G401 (cell line): ENCODE measurements at regions not wholly inside any gene's neighbourhood (a gene's known extent, or its start where the extent isn't known, plus 50 kb on each side); places are given as distances from the start of the nearest gene placed in this dataset.

ENCODE experiments used
- DNase-seq: peaks from one replicate; pipeline ENCODE4 v3.0.0-alpha.2; 2015; ENCODE audit warnings: low spot score
- in situ Hi-C: cut with HindIII; loops from 2 replicates; pipeline ENCODE4 v1.10.0; 2016; ENCODE audit warnings: low sequenced_read_pairs, mixed read lengths

DNA sequence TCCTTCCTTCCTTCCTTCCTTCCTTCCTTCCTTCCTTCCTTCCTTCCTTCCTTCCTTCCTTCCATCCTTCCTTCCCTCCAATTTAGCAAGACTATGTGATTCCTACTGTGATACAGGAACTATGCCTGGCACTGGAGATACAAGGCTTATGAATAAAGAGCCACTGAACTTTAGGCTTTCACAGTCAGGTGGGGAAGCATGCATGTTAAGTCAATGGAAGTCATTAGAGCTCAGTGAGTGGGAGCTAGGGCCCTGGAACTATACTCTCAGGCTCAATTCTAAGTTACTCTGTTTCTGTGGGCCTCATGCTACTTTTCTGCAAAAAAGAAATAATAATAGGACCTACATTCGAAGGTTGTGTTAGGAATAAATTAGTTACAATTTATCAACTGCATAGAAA is 527.6 kb upstream of the ZEB2 start:
- in situ Hi-C loops = no loop called here
- no peak for DNase-seq

DNA sequence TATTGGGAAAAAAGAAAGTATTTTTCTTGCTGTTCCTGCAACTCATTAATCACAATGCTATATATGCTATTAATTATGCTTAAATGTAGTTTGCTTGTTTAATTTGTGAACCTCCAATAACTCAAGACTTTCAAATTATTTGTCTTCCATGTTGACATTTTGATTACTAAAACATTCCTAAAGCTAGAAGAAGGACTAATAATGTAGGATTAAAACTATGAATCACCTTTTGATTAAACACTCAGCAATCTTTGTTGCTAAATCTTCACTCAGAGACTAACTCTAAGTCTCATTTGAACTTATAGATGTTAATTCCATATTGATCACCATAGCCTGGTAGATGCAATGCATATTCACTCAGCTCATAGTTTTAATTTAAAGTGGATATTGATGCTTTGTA is 524.6 kb upstream of the ZEB2 start:
- in situ Hi-C loops = no loop called here

DNA sequence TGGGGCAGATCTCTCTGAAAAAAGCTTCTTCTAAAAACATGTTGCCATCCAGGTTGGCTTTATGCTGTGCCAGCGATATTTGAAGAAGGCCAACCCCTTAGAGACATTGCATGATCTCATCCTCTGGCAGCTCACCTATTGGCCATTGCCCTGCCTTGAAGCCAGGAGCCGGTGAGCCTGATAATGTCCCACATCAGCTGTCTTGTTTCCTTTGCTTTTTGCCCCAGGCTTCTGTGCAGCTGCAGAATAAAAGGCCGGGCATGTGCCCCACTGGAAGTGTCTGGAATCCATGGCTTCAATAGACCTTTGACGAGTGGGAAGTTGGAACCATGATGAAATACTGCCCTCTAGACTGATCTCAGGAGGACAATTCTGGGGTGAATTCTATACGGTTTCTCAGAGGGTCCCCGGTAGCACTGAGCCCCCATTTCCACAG is 523.5 kb upstream of the ZEB2 start:
- DNase-seq = no peak
- in situ Hi-C loops = no loop called here

More for the DNA sequence above, 524.6 kb upstream of the ZEB2 start:
- no peak for DNase-seq

DNA sequence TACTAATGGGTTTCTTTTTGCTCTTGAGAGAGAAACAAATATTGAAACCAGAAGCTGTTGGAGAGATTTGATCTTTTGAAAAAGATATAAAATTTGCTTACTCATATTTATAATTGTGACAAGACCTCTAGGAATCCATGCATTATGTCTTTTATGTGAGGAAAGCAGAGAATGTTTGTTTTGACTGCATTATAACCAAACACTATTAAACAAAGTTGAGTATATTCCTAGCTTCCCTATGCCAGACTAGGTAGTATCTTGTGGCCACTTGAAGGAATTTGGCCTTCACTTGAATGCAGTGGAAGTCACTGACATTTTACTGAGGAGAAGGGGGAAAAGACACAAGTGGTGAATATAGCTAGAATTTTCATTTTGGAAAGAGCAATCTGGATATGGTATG is 521.8 kb upstream of the ZEB2 start:
- DNase-seq = no peak
- in situ Hi-C loops = no loop called here

DNA sequence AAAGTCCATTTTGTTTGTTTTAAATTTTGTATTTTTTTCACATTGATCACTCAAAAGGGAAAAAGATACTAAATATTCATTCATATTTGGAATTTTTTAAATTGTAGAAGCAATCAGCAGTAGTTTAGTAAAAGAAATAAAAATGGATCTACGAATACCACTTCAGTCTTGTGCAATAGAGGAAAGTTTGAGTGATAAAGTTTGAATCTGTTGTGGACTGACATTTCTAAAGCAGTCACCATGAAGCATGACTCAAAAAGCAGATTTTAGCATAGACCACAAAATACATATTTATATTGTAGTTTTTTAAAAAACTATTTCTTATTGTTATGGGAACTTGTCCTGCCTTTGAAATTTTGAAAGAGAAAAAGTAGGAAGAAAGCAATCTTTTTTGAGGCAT is 520.5 kb upstream of the ZEB2 start:
- in situ Hi-C loops = no loop called here

DNA sequence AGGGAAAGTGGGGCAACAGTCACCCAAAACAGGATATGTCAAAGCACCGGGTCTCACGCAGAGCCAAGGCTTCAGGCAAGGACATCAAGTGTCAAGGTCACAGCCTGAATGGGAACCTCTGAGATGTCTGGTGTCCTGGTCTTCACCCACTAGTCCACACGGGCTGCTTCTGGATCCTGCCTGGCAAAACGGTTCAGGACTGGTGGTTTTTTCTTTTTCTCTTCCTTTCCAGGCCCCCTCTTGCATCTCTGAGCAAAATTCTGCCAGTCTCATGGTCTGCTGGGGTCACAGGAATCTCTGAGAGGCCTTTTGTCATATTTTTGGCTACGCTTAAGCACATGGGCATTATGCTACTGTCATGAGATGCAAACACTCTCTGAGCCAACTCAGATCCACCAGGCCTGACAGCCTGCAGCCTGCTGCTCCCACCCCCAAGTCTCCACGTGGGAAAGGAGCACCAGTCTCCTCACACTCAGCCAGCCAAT is 518.2 kb upstream of the ZEB2 start:
- in situ Hi-C loops = no loop called here
- DNase-seq = no peak

More for the DNA sequence above, 520.5 kb upstream of the ZEB2 start:
- DNase-seq = no peak

DNA sequence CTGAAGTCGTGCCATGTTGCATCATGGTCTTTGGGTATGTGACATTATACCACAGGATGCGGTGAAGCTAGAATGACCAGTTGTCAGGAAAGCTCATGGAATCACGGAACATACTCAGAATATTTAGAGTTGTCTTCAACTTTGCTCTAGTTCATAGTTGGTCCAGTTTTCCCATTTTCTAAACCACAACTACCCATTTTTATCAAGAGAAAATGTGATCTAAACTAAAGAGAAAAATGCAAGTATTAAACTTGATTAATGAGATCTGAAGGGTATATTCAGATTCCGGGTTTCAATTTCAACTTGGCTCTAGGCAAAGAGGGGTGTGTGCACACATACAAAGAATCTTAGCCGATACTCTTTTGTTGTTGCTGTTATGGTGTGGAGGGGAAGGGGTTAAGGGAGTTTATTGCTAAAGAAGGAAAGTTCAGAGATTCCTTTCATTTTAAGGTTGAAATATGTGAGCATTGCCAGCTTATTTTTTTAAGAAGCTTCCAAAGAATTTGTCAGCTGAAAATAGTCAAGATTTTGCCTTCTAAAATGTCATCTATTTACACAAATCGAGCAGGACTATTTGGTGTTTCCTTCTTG is 516.6 kb upstream of the ZEB2 start:
- DNase-seq = no peak
- in situ Hi-C loops = no loop called here

DNA sequence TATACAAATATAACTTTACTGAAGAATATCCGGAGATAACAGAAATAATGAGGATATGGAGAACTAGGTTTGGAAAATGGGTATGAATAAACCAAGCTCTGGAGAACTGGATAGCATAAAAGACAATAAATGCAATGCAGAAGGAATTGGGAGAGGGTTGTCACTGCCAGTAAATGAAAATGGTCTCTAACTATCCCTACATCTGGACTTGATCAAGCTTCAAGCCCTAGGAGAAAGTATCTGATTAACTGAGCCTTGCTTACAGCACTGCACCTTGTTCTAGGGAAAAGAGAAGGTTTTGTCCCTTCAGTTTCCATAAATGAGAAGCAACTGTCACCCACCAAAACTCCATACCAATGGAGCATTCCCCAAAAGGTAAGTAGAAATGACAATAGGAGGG is 514.6 kb upstream of the ZEB2 start:
- no peak for DNase-seq
- in situ Hi-C loops = no loop called here

DNA sequence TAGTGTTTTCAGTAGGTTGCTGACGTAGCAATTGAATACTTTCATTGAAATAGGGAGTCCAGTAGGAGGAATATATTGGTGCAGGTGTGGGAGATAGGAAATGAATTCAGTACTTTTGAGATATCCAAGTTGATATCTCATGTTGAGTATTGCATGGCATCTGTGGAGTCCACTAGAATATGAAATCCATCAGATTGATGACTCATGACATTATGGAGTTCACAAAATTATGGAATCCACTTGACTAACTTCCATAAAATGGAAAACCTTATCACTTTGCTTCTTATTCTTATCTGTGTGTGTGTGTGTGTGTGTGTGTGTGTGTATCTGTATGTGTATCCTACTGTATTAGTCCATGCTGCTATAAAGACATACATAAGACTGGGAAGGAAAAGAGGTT is 513.5 kb upstream of the ZEB2 start:
- DNase-seq = no peak
- in situ Hi-C loops = no loop called here

DNA sequence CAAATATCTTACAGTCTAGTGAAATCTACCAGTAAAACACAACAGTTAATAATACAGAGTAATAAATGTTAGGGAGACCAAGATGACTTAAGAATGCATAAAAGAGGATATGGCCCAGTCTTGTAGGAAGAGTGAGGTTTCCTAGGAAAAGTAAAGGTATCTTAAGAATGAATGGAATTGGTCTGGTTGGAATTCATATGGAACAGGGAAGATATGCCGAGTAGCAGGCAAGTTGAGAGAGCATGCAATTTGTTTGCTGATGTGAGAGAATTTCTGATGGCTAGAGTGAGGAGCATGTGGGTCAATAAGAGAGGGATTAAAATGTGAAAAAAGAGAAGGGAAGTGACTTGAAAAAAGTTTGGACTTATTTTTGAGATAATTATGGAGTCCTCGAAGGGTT is 512.9 kb upstream of the ZEB2 start:
- DNase-seq = no peak
- in situ Hi-C loops = no loop called here

DNA sequence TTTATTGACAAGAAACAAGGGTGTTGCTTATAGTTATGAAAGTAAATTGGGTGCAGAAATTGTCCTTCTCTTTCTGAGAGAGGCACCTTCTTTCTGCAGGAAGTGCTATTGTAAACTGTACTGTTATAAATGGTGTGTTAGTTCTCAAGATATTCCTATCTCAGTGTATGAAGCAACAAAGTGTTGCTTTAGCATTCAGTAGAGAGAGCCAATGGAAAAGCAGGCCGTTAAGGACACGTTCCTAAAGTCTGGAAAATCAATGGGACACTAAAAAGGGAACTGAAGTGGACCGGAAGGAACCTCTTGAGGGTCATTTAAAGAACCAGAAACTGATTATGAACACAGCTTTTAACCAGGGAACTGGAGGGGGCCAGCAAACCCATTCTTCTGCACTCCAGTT is 510.0 kb upstream of the ZEB2 start:
- no peak for DNase-seq

DNA sequence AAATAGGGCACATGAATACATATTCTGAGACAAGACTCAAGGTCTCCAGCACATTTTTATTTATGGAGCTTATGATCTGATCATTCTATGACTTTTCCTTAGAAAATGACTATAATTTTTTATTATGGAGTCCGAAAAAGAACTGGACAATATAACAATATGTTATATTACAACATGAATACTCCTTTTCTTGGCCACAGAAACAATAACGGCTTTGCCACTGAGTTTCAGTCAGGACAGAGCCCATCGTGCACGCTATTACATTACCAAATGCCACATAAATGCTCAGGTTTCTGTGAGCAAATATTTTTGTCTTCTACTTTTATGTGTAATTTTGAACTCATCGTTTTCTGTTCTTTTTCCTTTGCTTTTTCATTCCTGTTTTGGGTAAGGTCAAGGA is 509.2 kb upstream of the ZEB2 start:
- no peak for DNase-seq
- in situ Hi-C loops = no loop called here

More for the DNA sequence above, 510.0 kb upstream of the ZEB2 start:
- in situ Hi-C loops = no loop called here

DNA sequence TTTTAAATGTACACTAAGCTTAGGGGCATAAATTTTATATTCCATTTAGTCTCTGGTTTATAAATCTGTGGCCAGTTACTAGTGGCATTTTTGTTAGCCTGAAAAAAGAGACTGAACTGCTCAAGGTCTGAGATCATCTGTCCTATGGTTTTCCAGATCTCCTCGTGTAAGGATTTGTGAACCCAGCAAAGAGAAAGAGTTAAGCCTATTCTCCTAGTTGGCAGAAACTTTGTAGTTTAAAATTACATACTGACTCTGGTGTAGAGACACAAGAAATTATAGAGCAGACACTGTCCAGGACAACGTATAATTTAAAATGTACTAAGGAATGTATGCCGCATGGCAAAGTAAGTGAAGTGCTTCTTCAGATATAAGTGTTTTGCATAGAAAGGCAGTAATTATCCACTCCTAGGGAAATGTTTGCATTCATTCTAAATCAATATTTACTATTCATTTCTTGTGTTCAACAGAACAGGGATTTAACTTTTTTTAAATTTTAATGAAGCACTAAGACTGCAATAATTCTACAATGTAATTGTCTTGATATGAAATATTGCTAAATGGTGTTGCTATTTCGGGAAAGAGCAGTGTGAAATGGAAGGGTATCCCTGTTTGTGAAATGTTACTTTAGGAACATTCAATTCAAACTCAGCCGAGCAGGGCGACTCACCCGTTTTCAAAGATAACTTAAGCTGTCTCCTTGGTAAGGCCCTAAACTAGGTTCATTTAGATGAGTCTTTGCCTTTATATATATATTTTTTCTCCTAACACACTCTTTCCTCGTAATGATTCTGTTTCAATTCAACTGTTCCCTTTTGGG is 508.4 kb upstream of the ZEB2 start:
- DNase-seq = no peak
- in situ Hi-C loops = no loop called here

DNA sequence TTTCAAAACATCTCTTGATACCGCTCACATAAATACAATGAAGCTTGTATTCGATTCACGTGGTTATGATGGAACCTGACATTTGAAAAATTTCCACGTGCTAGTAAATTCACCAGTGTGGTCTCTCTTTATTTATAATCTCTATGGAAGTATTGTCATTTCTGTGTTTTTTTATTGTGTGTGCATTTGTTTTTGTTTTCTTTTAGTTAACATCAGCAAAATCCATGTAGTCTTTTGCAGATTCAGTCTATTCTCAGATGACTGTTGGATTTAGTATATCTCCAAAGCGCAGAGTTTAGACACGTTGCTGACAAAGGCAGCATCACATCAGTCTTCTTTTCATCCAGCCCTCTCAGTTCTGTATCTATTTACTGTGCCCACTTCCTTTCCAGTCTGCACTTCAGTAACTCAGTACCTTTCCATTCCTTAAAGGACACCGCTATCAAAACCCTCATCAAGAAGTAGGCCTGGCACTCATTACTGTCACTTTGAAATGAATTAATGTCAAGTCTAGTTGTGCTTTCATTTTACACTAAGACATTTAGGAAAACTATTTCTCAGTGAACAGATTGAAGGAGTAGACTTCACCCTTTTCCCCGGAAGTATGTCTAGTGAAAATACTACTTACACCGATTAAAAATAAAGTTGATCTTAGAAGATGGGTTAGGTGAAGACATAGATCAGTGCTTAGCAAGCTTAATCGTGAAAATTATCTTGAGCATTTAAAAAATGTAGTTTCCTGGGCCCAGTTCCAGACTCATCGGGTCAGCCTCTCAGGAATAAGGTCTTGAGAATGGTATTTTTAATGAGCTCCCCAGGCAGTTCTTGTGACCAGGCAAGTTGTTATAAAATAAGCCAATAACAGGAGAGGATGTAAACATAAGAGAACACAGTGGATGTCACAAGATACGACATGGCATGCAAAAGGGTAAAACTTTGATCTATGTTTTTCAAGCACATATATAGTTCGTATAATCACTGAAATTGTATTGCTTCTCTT is 506.8 kb upstream of the ZEB2 start:
- in situ Hi-C loops = no loop called here
- no peak for DNase-seq

DNA sequence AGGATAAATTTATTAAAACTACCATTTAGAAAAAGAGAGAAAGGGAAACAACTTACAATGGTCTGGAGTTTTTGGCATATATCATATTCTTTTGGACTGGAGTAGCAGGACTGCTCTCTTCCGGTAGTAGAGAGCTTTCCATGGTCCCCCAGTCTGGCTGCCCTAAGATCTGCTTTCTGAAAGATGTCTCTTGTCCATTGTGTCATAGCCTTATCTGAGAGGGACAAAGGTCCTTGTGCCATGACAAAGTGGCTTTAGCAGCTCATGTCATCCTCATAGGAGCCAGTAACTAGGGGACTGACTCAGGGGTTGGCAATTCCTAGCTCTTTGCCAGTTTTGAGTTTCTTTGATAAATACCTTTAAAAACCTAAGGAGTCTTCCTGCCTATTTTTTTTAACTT is 505.5 kb upstream of the ZEB2 start:
- no peak for DNase-seq
- in situ Hi-C loops = no loop called here

DNA sequence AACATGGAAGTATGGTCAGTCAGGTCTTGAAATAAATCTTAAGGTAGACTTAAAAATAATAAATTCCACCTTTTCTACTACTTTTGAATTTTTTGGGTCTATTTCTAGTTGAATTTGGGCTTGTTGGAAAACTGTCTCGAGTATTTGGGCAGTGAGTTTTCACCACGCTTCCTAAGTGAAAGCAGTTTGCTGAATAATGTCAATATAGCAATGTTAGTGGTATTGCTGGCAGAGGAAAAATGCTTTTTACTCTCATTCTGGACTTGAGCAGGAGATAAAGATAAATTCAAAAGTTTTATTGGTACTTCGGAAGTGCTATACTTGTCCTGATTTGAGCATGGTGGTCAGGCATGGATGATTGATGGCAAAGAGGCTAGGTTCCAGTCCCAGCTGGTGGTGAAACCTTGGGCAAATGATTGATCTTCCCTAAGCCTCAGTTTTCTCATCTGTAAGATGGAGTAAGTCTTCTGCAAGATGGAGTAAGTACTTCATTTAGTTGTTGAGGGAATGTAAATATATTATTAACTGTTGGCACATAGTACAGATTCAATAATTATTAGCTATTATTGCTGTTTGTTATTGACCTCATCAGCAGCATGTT is 503.5 kb upstream of the ZEB2 start:
- in situ Hi-C loops = no loop called here
- DNase-seq = no peak

DNA sequence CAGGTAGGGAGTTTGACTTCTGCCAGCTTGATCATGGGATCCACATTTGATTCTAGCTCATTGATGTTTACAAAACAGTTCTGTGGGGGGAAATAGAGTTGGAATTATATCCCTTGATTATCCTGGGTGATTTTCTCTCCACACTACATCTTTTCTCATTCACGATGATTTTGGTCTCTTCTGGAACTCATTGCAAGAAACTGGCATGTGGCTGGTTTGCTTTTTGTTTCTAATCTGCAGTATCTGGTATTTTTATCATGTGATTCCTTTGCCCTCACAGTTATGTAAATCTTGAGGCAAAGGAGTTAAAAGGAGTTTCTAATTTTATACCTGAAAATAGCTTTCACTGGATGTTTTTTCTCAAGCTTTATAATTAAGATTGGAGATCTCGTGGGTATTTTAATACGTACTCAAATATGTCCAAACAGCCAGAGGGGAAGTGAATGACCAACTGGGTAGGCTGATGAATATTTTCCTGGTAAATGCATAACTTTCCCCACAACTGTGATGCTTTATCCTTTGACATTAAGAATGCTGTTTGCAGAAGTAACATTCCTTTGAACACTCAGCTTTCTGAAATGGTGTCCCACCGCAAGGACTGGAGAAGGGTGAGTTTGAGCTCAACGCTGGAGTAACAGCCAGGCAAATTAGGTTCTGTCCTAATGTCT is 502.9 kb upstream of the ZEB2 start:
- in situ Hi-C loops = no loop called here

DNA sequence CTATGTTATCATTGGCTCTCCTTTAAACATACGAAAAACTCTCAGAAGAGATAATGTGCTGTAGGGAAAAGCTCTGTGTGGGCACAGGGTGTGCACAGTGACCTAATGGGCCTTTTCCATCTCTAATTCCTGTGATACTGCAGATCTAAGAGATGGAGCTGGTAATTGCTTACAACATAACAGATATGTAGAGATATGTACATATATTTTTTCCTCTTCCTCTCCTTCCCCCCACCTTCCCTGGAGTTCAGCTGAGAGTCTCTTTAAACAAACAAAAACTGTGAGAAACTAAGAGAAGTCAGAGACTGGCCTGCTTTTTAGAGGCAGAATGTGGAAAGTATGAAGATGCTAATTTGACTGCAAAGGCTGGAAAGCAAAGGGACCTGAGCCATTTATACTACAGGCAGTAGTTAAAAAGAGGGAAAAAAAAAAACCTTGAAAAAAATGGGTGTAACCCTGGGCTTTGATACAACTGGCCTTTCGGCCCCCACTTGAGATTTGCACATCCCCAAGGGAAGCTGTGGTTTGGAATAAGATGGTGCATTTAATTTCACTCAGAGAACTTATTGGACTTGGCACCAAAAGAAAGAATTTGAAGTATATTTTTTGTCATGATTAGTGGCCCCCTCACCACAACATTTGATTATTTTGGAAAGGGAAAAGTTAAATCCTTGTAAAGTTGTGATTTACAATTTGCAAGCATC is 502.2 kb upstream of the ZEB2 start:
- in situ Hi-C loops = no loop called here
- DNase-seq = no peak

More for the DNA sequence above, 502.9 kb upstream of the ZEB2 start:
- DNase-seq = no peak
